NCI-H2227 (cell line): ENCODE measurements at regions not wholly inside any gene's neighbourhood (a gene's known extent, or its start where the extent isn't known, plus 50 kb on each side); places are given as distances from the start of the nearest gene placed in this dataset.
"Not testable (repeated sequence)": the region's sequence is repeated elsewhere in the genome, so short reads cannot be mapped to it uniquely, and the experiment has no call there.

Source experiments
- DNase-seq: peaks from one replicate; lab custom pipeline; 2025; ENCODE audit not compliant: unreplicated experiment; lab: John Stamatoyannopoulos, UW

GRCh38 chr16:29062235-29062634 is 77.4 kb downstream of the LAT start:
- not testable (repeated sequence) for DNase-seq

GRCh38 chr16:29061467-29061921 is 76.6 kb downstream of the LAT start:
- not testable (repeated sequence) for DNase-seq

DNA sequence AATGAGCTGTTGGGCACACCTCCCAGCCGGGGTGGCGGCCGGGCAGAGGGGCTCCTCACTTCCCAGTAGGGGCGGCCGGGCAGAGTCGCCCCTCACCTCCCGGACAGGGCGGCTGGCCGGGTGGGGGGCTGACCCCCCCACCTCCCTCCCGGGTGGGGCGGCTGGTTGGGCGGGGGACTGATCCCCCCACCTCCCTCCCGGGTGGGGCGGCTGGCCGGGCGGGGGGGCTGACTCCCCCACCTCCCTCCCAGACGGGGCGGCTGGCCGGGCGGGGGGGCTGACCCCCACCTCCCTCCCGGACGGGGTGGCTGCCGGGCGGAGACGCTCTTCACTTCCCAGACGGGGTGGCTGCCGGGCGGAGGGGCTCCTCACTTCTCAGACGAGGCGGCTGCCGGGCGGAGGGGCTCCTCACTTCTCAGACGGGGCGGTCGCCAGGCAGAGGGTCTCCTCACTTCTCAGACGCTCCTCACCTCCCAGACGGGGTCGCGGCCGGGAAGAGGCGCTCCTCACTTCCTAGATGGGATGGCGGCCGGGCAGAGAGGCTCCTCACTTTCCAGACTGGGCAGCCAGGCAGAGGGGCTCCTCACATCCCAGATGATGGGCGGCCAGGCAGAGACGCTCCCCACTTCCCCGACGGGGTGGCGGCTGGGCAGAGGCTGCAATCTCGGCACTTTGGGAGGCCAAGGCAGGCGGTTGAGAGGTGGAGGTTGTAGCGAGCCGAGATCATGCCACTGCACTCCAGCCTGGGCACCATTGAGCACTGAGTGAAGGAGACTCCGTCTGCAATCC is 75.4 kb downstream of the LAT start:
- DNase-seq, result not testable (repeated sequence)

DNA sequence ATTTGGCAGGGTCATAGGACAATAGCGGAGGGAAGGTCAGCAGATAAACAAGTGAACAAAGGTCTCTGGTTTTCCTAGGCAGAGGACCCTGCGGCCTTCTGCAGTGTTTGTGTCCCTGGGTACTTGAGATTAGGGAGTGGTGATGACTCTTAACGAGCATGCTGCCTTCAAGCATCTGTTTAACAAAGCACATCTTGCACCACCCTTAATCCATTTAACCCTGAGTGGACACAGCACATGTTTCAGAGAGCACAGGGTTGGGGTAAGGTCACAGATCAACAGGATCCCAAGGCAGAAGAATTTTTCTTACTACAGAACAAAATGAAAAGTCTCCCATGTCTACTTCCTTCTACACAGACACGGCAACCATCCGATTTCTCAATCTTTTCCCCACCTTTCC is 74.7 kb downstream of the LAT start:
- DNase-seq, result not testable (repeated sequence)
